ENCODE measurements at regions not wholly inside any gene's neighbourhood (a gene's known extent, or its start where the extent isn't known, plus 50 kb on each side); places are given as distances from the start of the nearest gene placed in this dataset.

DNA sequence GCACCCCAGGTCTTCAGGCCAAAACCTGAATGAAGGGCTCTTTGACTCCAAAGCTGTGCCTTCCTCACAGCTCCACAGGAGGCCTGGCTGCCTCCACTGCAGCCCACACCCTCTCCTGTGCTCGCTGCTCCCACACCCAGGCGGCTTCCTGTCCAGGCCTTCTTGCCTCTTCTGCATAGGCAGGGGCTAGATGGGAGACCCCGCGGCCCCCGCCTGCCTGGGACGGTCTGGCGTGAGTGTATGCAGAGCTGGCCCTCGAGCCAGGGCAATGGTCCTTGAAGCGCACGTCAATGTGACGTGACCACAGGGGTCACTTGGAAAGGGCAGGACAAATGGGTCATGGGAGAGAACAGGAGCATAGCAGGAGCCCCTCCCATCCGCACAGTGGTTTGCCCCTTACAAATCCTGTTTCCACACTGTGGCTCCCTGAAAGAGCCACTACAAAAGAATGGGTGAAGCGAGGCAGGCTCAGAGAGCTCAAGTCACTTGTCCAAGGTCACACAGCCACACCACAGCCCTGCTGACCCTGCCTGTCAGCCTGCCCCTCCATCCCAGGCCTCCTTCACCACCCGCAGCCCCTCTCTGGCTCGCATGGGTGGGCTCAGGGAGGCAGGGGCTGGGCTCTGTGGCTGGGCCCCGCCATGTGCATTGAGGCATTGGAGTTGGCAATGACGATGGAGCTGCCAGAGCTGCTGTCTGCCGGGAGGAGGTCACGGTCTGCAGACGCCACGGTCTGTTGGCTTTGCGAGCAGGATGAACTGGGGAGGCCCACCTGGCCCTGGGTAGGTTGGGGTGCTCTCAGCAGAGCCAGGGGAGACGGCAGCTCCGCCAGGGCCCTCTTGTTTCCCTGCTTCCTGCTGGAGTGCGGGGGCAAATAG lies 71.2 kb upstream of the WNT11 start:
- no peak for DNase-seq
- intact Hi-C loops (cut with micrococcal nuclease) = no loop called here
- no peak for ATAC-seq

DNA sequence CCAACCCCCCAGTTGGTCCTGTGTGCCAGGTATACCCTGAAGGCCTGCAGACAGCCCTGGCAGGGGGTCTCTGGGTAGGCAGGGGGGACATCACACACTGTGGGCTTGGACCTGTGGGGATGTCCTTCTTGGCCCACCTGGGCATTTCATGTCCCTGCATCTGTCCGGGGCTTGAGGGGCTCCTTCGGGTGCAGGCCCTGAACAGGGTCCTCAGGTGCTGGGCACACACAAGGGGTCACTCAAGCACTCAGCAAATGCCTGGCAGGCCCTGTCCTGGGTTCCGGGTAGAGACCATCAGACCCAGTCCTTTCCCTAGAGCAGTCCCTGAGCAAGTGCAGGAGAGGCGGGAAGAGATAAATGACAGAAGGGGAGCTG lies 70.5 kb upstream of the WNT11 start:
- no peak for ATAC-seq
- no peak for DNase-seq
- intact Hi-C loops (cut with micrococcal nuclease) = no loop called here

DNA sequence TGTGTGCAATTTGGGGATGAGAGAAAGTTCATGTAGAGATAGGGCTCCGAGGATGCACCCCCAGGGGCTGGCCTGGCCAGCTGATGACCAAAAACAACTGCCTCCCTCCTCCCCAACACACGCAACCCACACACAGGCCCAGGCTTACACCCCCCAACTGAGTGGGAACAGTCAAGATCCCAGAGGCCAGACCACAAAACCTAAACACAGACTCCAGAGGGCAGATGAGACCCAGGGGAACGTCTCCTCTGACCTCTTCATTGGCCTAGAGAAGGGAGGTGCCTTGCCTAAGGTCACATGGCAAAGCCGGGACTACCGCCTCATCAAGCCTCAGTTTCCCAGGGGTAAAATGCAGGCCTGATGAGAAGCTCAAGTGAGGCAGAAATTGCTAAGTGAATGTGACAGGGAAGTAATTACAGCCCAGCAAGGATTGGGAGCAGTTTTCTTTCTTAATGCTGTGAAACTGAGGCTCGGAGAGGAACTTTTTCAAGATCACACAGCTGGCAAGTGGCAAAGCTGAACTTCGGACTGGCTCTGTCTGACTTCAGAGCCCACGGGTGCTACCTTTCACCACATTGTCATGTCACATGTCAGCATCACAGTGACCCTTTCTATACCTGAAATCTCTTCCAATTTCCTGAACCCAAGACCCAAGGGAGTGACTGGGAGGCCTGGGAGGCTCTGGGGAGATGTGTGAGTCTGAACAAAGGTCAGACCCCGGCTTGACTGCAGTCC lies 69.9 kb upstream of the WNT11 start:
- DNase-seq (no peak), ATAC-seq (no peak)
- intact Hi-C loops (cut with micrococcal nuclease) = no loop called here

DNA sequence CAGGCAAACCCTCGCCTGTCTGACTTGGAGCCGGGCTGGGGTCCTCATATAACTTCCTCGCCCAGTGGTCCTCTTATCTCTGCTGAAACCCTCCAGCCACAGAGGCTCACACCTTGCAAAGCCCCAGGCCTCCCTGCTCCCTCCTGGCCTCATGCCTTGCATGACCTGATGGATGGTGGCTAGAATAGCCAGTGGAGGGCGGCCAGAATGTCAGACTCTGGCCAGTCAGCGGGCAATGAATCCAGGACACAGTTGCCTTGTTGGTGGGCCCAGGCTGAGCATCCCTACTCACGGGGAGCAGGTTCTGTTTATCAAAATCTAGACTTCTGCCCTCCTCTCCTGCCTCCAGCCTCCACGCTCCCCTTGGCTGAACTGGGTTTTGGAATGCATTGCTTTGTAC lies 69.1 kb upstream of the WNT11 start:
- DNase-seq (no peak), ATAC-seq (no peak)
- intact Hi-C loops (cut with micrococcal nuclease) = no loop called here

DNA sequence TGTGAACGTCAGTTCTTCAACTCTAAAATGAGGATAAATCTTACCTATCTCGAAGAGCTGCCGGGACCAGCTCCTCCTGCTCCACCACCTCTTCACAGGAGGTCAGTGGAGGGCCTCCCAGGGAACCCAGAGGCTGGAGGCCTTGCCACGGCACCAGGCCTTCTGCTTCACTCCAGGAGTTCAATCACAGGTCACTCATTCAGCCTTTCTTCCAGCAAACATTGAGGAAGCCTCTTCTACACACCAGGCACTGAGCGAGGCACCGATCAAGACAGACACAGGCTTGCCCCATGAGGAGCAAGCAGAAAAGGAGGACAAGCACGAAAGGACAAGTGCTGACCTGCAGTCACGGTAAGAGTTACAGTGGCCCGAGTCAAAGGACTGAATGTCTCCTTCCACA lies 64.8 kb upstream of the WNT11 start:
- no peak for DNase-seq
- intact Hi-C loops (cut with micrococcal nuclease) = no loop called here
- no peak for ATAC-seq

DNA sequence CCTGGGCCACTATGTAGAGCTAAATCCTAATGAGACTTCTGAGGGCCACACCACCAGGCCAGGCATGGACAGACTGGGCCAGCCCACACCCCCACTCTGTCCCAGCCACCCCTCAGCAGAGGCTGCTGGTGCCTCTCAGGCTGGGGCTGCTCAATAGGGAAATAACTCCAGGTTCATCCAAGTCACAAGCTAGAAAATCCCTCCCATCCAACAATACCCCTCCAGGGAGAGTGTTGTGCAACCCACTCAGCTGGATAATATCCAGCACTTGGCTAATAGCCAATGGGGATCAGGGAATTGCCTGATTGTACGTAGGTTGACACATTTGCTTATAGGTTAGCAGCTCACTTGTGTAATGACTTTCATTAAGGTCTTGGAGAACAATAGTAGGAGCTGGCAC lies 64.1 kb upstream of the WNT11 start:
- DNase-seq = no peak
- ATAC-seq = peak; percentile 56
- intact Hi-C loops (cut with micrococcal nuclease) = no loop called here

DNA sequence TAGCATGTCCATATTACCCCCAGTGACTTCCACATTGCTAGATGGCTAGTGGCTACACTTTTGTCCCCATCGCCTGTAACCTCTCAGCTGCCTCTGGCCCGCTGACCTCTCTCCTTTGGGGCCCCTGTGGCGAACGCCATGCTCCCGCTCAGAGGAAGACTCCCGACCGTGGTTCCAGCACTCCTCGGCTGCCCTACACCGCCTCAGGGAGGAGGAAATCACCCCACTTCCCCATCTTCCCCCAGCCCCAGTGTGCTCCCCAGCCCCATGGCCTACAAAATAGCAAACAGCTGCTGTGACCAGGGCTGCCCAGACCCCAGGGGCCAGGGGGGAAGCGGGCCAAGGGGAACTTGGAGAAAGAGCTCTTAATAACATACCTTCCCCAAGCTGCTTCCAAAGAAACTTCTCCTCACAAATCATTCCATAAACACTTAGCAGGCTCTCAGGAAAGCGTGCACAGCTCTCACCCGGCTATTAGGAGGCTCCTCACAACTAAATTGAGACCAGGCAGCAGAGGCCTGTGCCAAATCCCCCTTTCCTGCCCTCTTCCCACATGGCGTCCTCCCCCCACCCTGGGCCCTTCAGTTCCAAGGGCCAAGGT lies 63.5 kb upstream of the WNT11 start:
- ATAC-seq (peak; percentile 23), DNase-seq (peak; percentile 45)
- intact Hi-C loops (cut with micrococcal nuclease) = no loop called here

DNA sequence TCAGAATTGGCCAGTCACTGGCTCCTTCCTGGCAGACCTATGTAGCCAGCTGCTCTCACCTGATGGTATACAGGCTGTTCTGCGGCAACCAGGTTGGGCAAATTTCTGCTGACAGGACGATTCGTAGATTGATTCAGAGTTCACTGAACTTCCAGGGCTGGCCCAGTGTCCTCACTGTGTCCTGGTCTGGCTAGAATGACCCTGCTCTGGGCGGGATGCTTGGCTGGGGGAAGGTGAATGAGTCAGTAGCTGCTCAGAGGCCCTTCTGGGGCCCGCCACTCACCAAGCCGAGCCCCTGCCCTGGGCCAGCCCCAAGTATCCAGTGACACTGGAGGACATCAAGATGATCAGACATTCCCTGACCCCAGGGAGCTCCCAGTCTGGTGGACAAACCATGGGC lies 62.9 kb upstream of the WNT11 start:
- DNase-seq = peak; percentile 51
- ATAC-seq = peak; percentile 49

DNA sequence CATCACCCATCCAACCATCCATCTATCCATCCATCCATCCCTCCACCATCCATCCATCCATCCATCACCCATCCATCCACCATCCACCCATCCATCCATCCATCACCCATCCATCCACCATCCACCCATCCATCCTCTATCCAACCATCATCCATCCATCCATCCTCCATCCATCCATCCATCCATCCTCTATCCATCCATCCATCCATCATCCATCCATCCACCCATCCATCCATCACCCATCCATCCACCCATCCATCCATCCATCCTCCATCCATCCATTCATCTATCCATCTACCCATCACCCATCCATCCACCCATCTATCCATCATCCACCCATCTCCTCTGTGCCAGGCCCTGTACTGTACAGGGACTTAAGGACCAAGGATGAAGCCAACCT lies 62.2 kb upstream of the WNT11 start:
- ATAC-seq = no peak
- DNase-seq = no peak
- intact Hi-C loops (cut with micrococcal nuclease) = no loop called here

More for the DNA sequence above, 62.9 kb upstream of the WNT11 start:
- intact Hi-C loops (cut with micrococcal nuclease) = no loop called here

DNA sequence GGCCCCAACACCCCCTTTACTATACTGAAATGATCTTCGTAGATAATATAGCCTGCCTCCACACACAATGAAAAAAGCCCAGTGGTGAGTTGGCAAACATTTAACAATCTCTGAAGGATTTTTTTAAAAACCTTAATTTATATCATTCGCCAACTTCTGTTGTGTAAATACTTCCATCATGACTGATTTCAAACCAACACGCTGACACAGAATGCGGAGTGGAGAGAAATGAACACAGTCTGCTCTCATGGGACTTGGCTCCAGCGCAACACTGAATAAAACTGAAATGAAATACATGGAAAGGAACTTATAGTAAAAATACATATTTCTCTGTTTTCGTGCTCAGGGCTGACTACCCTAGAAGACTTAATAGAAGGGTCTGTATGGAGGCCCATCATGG lies 61.3 kb upstream of the WNT11 start:
- no peak for ATAC-seq
- intact Hi-C loops (cut with micrococcal nuclease) = no loop called here
- no peak for DNase-seq

DNA sequence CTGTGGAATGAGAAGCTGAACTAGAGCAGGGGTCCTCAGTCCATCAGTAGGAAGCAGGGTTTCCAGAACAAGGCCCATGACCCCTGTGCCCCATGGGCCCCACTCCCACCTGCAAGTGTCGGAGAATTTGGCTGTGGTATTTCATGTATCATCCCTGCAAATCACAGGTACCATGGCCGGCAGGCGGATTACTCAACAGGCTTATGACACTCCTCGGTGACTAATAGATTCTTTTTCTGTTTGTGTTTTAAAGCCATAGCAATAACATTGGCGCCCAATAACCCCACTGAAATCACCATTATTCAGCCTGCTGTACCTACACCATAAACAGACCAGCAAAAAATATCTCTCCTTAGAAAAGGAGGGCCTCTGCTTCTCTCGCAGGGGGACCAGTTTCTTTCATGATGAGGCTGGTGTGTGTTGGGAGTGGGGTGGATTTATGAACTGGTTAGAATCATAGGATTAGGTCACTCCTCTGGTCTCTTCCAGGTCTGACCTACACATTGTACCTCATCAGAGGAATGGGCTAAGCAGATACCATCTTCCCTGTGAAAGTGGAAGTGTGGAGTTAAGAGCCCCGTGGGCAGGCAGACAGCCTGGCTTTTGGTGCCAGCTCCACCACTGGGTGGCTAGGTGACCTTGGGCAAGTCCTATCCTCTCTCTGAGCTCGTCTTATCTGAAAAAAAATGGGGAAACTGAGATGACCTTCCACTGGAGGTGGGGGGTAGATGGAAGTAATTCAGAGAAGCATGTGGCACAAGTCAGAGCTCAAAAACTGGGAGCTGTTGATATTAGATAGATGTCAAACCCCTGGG lies 60.2 kb upstream of the WNT11 start:
- peak; percentile 6 for ATAC-seq
- intact Hi-C loops (cut with micrococcal nuclease) = no loop called here
- DNase-seq = no peak

DNA sequence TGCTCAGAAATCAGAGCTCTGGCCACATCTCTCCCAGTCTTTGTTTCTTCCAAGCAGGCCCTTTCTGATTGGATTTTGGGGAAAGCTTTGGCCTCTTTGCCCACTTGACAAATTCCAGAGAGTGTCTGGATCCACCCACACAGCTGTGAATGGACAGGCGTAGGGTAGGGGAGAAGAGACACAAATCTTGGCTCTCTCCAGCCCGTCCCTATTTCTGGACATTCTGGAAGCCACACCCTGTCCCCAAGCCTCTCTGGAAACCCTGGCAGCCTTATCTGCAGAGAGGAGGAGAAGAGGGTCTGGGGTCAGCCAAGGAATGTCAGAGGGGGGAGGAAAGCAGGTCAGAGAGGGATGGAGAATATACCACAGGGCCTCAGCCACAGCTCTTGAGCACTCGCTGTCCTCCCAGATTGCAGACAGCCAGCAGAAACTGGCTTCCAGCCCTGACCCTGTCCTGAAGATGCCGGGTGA lies 59.5 kb upstream of the WNT11 start:
- intact Hi-C loops (cut with micrococcal nuclease) = no loop called here
- DNase-seq = peak; percentile 33
- peak; percentile 73 for ATAC-seq

DNA sequence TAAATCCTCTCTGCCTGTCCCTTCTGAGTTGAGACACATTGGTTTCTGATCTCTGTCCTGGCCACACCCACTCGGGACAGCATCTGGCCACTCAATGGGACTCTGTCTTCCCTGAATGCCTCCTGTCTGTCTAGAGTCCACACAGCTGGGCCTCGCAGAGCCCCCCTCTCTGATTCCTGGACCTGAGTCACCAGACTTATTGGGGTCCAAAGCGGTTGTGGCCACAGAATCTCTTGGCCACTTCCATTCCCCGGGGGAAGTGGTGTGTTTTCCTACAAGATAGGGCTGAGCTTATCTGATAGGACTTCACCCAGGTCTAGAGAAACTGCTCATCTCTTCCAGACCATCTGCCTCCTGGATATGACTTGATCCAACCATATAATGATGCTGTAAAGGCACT lies 57.4 kb upstream of the WNT11 start:
- ATAC-seq (peak; percentile 22), DNase-seq (peak; percentile 33)
- intact Hi-C loops (cut with micrococcal nuclease) = no loop called here

DNA sequence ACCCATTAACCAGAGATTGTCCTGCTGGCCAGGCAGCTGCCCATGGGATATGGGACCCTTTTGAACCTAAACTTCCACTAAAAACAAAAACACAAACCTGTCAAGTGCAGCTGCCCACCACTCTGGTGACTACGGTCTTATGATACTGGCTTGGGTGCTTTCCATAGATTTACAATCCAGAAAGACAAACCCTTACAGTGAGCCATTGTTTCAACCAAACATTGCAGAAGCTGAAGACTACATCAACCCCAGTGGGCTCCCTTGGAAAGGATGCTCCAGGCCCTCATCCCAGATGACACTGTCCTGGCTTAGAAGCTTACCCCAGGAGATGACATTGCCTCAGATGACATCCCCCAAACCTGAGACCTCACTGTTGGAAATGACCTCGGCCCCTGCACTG lies 56.9 kb upstream of the WNT11 start:
- ATAC-seq = no peak
- intact Hi-C loops (cut with micrococcal nuclease) = no loop called here

DNA sequence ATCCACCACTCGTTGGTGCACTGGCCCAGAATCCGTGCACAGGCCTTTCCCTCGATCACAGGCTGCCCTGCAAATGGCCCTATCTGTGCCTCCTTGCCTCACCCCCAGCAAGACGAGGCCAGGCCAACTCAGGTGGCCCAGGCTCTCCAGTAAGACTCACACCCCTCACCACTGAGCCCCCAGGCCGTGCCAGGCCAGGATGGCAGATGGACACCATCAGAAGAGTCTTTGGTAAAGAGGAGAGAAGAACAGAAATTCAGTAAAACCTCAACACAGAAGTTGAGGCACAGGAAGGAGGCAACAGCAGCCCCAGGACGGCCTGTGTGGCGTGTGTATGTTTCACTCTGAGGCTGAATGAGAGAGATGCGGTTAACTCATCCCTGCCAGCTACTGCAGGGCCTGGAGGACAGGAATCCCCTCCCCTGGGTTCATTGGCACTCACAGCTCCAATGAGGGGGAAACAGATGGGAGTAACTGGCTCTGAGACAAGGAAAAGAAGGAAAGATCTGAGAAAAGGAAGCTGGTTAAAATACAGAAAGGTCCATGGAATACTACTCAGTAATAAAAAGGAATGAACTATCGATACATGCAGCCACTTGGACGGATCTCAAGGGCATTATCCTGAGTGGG lies 54.1 kb upstream of the WNT11 start:
- DNase-seq (peak; percentile 15), ATAC-seq (no peak)
- intact Hi-C loops (cut with micrococcal nuclease) = no loop called here

More for the DNA sequence above, 56.9 kb upstream of the WNT11 start:
- DNase-seq = no peak

DNA sequence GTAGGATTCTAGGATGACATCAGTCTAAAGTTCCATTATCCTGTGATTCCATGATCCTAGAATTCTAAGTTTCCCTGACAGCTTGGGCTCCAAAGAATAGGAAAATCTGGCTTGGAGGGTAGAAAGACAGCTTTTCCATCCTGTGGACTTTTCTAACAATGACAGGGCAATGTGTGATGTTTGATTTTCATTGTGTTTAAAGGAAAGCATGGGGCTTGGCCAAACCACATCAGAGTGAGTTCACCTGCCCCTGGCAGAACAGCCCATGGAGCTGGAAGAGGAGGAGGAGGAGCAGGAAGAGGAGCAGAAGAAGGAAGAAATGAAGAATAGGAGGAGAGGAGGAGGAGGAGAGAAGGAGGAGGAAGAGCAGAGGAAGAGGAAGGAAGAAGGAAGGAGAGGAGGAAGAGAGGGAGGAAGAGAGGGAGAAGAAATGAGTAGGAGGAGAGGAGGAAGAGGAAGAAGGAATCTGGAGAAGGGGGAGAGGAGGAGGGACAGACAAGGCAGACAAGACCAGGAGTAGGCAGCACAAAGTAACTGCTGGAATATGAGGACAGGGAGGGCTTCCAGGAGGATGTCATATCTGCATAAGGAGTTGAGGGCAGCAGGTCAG lies 53.1 kb upstream of the WNT11 start:
- DNase-seq (no peak), ATAC-seq (no peak)
- intact Hi-C loops (cut with micrococcal nuclease) = no loop called here

DNA sequence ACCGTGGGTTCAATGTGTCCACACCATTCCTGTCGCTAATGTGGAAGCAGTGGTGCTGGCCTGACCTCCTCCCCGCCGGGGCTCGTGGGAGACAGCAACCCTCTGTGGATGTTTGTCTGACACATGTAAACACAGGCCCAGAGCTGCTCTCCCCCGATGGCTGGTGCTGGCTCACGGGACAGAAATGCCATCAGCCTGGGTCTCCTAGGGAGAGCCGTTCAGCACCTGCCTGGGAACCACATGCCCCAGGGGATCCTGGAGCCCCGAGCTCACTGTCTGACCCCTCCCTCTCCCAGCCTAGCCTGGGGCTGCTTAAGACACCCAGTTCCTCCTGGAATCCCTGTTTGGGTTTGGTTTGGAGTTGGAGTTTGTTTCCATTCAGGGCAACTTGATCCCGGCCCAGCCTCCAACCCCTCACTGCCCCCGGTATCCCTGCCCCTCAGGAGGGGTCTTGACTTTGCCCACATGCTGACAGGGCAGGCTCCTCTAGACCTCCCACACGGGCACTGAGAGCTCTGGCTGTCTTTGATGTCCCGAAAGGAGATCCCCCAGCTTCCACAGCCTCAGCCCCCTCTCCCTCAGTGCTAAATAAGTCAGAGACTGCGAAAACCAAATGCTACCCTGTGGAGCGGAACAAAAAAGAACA lies 50.9 kb upstream of the WNT11 start:
- intact Hi-C loops (cut with micrococcal nuclease) = no loop called here
- no peak for ATAC-seq
- DNase-seq = peak; percentile 19

DNA sequence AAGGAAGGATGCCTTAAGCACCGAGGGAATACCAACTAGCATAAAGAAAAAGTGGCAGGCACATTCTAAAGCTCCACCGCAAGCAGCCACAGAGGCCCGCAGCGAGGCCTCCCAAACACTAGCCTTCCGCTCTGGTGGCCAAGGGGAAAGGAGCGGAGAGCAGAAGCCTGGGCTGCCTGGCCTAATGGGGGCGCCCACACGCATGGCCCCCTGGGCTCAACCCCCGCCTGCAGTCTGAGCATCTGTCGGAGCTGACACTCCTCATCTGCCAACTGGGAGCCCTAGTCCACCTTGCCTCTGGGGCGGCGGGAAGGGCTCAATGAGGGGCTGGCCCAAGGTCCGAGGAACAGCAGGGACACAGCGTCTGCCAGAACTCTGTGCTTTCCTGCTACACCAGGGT lies 50.1 kb upstream of the WNT11 start:
- peak; percentile 18 for DNase-seq
- intact Hi-C loops (cut with micrococcal nuclease) = no loop called here
- ATAC-seq = no peak

All from left ventricle myocardium superior (tissue), 1 donor.